GM21423 (cell line): ENCODE measurements at regions not wholly inside any gene's neighbourhood (a gene's known extent, or its start where the extent isn't known, plus 50 kb on each side); places are given as distances from the start of the nearest gene placed in this dataset.

ENCODE experiments used
- ATAC-seq: cut with Tn5 transposase; IDR thresholded peaks from one replicate; pipeline ENCODE4 v1.9.1; 2021; ENCODE audit warnings: mild to moderate bottlenecking, moderate library complexity; ENCODE audit not compliant: unreplicated experiment

DNA sequence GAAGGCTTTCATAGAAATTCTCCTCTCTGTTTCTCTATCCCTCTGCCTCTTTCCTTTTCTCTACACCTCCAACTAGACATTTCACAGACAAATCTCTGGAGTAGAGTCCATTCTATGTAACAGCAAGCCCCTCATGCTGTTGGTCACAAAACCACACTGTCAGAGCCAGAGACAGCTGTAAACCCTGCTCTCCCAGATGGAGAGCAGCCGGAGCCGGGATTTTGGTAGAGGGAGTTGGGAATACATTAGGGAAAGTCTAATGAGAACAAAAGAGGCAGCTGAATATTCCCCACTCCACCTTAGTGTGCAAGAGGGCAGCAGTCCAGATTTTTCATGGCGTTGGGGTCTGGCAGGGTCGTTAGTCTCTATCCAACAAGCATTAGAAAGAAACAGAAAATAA is 68.3 kb upstream of the EDN1 start:
- no peak for ATAC-seq

DNA sequence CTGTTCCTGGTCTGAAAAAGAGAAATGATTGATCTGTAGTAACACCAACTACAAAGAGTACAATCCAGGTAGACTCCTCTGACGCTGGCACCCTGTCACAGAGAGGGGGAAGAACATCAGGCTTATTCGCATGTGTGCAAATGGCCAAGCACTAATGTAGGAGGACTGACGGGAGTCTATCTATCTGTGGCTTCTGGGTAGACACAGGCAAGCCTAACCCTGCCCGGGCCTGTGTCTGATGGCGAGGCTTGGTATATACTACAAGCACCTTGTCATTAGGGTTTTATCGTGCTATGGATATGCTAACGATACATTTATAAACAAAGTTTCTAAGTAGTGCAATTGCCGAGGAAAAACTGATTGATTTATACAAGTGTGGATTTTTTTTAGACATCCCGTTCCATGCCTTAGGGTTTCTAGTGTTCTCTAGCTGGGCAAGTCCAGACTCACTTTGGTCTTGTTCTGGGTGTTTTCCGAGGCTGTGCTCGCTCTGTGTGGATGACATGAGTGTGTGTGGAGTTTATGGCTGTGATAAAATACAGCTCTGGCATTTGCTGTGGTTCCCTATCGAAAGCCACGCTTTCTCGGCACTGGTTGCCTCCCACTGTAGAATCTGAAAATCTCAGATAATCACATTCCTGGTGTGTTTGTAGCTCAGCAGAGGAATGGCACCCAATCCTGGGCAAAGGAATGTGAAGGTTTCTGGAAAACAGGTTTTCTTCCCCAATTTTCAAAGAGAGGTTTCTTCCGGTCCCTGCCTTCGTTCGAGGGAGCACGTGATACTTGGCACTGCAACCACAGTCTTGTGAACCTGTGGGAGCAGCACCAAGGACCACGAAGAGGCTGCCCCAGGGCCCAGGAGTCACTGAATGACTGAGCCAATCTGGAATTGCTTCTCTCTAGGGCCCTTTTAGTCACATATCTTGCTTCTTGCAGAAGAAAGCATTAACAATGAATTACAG is 67.5 kb upstream of the EDN1 start:
- no peak for ATAC-seq

DNA sequence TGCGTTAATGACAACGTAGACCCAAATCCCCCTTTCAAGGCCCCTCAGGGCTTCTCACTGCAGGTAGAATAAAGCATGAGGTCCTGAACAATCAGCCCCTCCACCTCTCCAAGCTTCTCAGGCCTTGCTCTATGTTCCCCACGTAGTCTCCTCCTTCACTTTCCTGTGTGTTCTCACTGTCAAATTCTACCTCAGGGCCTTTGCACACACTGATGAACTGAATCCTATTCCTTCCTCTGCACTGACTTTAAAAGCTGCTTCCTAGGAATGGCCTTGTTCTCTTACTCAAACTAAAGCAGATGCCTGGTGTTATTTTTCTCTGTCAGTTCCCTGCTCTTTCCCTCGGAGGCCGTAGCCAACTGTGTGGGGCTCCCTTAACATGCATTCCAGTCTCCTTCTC is 66.8 kb upstream of the EDN1 start:
- no peak for ATAC-seq

DNA sequence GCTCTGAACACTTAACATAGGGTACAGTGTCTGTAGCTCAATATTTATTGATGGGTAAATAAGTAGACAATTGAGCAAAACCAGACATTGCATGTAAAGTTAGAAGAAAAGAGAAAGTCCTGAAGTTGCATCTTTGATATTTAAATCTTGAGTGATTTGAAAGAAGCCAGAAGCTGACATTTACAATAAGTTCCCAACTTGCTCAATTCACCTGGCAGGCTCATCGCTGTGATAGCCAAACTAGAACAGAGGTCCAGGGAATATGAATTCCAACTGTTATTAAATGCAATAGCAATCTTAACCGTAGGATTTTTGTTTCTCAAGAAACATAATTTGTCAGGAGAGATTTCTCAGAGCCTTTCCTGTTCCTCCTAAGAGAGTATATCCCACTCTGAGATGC is 65.9 kb upstream of the EDN1 start:
- ATAC-seq: no peak

DNA sequence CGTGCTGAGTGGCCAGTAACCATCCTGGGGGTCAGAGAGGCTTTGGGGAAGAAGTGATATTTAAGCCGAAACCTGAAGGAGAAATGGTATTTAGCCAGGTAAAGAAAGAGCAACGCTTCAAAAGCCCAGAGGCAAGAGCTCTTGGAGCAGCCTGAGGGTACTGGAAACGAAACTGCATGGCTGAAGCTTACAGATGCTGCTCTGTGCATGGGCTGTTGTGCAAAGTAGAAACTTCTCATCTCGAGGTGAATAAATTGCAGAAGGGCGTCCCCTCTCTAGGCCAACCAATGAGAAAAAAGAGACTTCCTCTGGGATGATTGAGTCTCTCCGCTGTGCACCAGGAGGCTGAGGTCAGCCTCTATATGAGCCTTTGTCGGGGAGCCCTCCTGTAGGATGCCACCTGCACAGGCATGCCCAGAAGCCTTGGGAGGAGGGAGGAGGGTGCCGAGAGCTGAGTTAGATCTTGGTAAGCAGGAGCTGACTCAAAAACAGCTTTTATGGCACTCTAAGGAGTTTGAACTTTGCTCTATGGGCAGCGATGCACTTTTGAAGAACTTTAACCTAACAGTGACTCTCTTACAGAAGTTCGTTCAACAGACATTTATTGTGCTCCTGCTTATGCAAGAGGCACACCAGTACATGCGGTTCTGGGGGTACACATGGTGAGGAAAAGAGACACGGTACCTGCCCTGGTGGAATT is 61.6 kb upstream of the EDN1 start:
- no peak for ATAC-seq

DNA sequence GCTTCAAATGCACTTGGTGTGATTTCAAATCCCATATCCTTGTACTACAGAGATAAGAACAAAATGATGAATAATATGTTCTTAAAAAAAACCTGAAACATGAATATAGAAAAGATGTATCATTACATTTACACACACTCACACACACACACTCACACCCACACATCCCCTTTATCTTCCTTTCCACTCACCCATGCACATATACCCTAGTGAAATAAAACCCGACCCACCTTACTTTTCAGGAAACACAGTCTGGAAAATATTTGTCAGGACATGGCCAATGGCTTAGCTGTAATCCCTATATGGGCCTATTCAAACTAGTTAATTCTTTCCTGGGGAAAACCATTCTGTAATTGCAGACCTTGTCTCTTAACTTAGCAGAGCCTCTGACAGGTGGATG is 60.8 kb upstream of the EDN1 start:
- no peak for ATAC-seq

DNA sequence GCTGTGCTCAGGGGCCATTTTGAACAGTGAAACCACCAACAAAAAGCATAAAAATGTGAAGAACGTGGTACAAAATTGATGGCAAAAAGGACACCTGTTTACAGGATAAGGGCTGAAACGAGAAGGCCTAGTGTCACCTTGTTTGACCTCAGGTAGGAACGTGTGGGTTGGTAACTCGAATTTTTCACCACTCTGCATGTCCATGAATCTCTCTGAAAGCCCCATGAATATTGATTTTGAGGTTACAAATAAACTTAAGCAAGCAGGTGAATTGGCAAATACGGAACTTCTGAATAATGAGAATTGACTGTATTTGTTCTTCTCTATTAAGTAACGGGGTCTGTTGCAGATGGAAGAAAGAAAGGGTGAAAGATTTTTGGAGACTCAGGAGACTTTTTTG is 59.6 kb upstream of the EDN1 start:
- no peak for ATAC-seq

DNA sequence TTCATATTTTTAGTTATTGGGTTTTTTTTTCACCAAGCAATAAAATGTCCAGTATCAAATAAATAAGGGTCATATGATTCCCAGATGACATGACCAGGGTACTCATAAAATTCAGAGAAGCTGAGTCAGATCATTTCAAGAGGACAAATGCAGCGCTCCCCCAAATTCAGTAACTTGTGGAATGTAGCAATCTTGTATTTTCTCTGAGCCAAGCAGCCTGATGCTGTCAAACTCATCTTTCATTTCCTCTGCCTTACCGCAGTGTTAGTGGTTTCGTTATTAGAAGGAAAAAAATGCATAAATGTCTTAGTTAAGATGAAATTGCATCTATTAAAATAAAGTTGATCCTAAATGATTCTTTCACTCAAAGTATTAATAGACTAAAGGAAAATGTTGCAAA is 57.8 kb upstream of the EDN1 start:
- peak; percentile 60 for ATAC-seq

DNA sequence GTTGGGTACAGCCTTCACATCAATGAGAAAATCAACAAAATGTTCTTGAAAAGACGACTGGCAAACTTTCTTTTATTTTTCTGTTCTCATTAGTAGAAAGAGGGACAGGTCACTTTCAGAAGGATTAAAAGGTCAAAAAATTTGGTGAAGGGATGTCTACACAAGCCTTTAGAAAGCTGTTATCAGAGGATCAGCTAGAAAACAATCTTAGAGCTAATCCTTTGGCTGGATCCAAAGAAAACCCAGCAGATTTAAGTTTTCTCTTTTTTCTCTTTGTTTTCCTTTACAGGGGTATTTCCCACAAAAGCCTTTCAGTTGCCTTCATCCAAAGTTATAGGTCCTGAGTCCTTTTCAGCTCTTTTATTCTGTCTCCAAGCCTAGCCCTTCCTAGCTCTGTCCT is 57.3 kb upstream of the EDN1 start:
- ATAC-seq: no peak

DNA sequence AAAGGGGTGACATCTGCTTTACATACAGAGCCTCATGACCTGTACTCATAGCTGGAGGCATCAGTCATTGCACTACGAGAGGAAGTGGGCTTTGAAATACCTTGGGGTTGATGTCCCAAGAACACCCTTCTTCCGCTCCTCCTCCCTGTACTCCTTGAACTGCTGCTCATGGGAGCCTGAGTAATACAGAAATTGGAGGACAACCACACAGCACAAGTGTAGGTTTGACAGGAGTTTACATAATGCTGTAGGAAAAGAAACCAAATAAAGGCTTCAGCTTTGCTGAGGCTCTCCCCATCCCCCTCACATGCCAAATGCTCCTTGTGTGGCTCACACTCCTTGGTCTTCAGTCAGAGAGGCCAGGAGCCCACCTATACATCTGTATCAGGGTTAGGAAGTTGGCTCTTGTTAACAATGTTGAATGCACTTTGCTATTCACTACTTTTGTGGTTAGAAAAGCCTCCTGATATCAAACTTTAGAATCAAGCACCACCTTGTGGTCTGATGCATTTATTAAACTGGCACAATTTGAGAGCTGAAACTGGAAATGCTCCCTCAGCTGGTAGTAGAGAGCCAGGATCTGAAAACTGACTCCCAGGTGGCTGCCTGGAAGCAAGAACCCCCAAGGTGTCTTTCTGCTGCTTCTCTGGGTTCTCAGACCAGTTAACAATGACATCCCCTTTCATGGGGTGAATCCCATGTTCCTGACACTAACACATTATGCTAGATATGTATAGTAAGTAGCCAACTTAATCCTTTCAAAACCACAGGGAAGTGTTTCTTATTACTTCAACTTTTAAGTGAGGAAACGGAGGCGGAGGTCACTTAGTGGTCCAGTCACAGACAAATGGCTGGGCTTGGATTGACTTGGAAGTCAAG is 56.2 kb upstream of the EDN1 start:
- no peak for ATAC-seq

DNA sequence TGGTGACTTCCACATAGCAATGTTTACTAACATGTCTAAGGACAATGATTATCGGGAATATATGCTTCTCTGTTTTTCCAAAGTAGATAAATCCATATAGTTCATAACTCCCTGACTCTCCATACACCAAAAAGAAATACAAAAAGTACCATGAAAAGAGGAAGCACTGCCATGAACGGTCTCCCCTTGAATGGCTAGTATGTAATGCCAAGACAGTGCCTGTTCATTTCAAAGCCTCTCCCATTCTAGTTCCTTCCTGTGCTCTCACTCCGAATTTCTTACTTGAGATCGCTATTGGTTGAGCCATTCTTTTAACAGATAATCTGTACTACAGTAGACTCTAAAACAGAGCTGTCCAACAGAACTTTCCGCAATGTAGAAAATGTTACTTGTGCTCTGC is 54.8 kb upstream of the EDN1 start:
- ATAC-seq: no peak

DNA sequence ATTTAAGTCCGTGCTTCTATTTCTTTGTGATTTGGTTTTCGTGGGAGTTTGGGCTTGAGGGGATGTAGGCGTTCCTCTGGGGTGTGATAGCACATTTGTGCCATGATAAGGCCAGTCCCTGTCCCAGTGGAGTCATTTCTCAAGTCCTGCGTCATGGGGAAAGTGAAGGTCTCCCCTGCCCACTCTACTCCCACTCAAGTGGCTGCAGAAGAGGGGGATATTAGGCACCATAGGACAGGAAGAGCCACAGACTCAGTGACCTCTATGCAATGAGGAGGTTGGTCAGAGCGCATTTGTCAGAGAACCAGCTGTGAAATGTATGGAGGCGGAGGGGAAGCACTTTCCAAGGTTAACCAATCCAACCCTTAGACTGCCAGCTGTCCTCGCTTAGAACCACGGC is 51.9 kb upstream of the EDN1 start:
- ATAC-seq: no peak
